Fibroblast of upper back skin (primary cell): ENCODE measurements at regions not wholly inside any gene's neighbourhood (a gene's known extent, or its start where the extent isn't known, plus 50 kb on each side); places are given as distances from the start of the nearest gene placed in this dataset.
A peak's percentile ranks its signal among the peaks of the same experiment; 100 is the strongest.

Experiments used
- DNase-seq: peaks from one replicate; pipeline ENCODE4 v3.0.0-alpha.2; 2013

- DNase-seq: no peak
These were observed 129.1 kb upstream of the RAP2B start for GRCh38 chr3:153032891-153033290.

GRCh38 chr3:153036846-153037245 lies 125.2 kb upstream of the RAP2B start:
- DNase-seq: no peak

GRCh38 chr3:153038367-153038766 lies 123.7 kb upstream of the RAP2B start:
- no peak for DNase-seq

- no peak for DNase-seq
These were observed 123.2 kb upstream of the RAP2B start for GRCh38 chr3:153038779-153039178.

GRCh38 chr3:153041181-153041580 lies 120.8 kb upstream of the RAP2B start:
- DNase-seq: no peak

GRCh38 chr3:153042088-153042487 lies 119.9 kb upstream of the RAP2B start:
- peak; percentile 8 for DNase-seq

- peak; percentile 50 for DNase-seq
These were observed 118.2 kb upstream of the RAP2B start for GRCh38 chr3:153043729-153044328.

GRCh38 chr3:153045150-153045549 lies 116.9 kb upstream of the RAP2B start:
- DNase-seq: peak; percentile 58

GRCh38 chr3:153050978-153051377 lies 111.0 kb upstream of the RAP2B start:
- DNase-seq: no peak

- peak; percentile 88 for DNase-seq
These were observed 110.5 kb upstream of the RAP2B start for GRCh38 chr3:153051427-153052095.

GRCh38 chr3:153052096-153052460 lies 109.9 kb upstream of the RAP2B start:
- DNase-seq: peak; percentile 94

GRCh38 chr3:153055217-153055616 lies 106.8 kb upstream of the RAP2B start:
- no peak for DNase-seq

- DNase-seq: no peak
These were observed 106.2 kb upstream of the RAP2B start for GRCh38 chr3:153055779-153056178.

GRCh38 chr3:153058031-153058688 lies 103.9 kb upstream of the RAP2B start:
- peak; percentile 83 for DNase-seq

- no peak for DNase-seq
These were observed 101.7 kb upstream of the RAP2B start for GRCh38 chr3:153060346-153060745.

- DNase-seq: no peak
These were observed 100.0 kb upstream of the RAP2B start for GRCh38 chr3:153061938-153062528.

GRCh38 chr3:153063337-153063736 lies 98.7 kb upstream of the RAP2B start:
- no peak for DNase-seq

- no peak for DNase-seq
These were observed 95.0 kb upstream of the RAP2B start for GRCh38 chr3:153066983-153067382.

- peak; percentile 71 for DNase-seq
These were observed 92.2 kb upstream of the RAP2B start for GRCh38 chr3:153069598-153070510.

- peak; percentile 31 for DNase-seq
These were observed 91.5 kb upstream of the RAP2B start for GRCh38 chr3:153070511-153070868.

- DNase-seq: no peak
These were observed 89.6 kb upstream of the RAP2B start for GRCh38 chr3:153072382-153072781.

- no peak for DNase-seq
These were observed 89.2 kb upstream of the RAP2B start for GRCh38 chr3:153072856-153073255.

- DNase-seq: no peak
These were observed 88.4 kb upstream of the RAP2B start for GRCh38 chr3:153073636-153074035.
